Caco-2 (cell line): ENCODE measurements at regions not wholly inside any gene's neighbourhood (a gene's known extent, or its start where the extent isn't known, plus 50 kb on each side); places are given as distances from the start of the nearest gene placed in this dataset.

Source experiments
- BruUV-seq: library from RNA; stranded (reverse); fragments of 400-500 nt; replicated peaks from 2 replicates; lab custom pipeline; 2021; lab: Mats Ljungman, UMichigan
- CTCF ChIA-PET: fragments of 300-600 bp; sonication (Branson Sonifier 250); formaldehyde crosslinking; loops from one replicate; lab custom pipeline; 2022; ENCODE audit warnings: antibody characterized with exemption; lab: Charles Lee
- POLR2A ChIA-PET: fragments of 300-600 bp; sonication (Branson Sonifier 250); formaldehyde crosslinking; loops from one replicate; lab custom pipeline; 2022; ENCODE audit warnings: antibody characterized with exemption; lab: Charles Lee
- DNase-seq, 2 experiments: peaks; one replicate each; pipeline versions ENCODE4 v3.0.0 to v3.0.0-alpha.2; 2020 to 2022
- H3K27me3 ChIP-seq: replicated peaks from 2 replicates; pipeline ENCODE4 v1.6.0; 2011; ENCODE audit warnings: low read length; ENCODE audit not compliant: control insufficient read depth, insufficient read depth
- H3K36me3 ChIP-seq: 2 replicates; pipeline ENCODE4 v1.5.1; 2011; ENCODE audit warnings: low read length; ENCODE audit not compliant: control insufficient read depth, insufficient read depth
- H3K4me1 ChIP-seq: fragments of 250-450 bp; sonication (Bioruptor Pico); 2 replicates; pipeline ENCODE4 v1.5.1; 2020; ENCODE audit warnings: mild to moderate bottlenecking
- H3K4me3 ChIP-seq: 2 replicates; pipeline ENCODE4 v1.5.1; 2011; ENCODE audit warnings: low read depth, mild to moderate bottlenecking, control low read depth, low read length
- H3K9me3 ChIP-seq: fragments of 250-450 bp; sonication (Bioruptor Pico); 2 replicates; pipeline ENCODE4 v1.5.1; 2020; ENCODE audit warnings: mild to moderate bottlenecking, moderate library complexity
- H3K27ac Mint-ChIP-seq: one replicate; pipeline ENCODE4 v1.8.0; 2022; ENCODE audit warnings: mixed read lengths; ENCODE audit not compliant: unreplicated experiment
- H3K27me3 Mint-ChIP-seq: one replicate; pipeline ENCODE4 v1.8.0; 2022; ENCODE audit warnings: mixed read lengths; ENCODE audit not compliant: insufficient read depth, unreplicated experiment
- H3K36me3 Mint-ChIP-seq: one replicate; pipeline ENCODE4 v1.8.0; 2022; ENCODE audit warnings: mild to moderate bottlenecking, mixed read lengths; ENCODE audit not compliant: insufficient read depth, unreplicated experiment
- H3K4me1 Mint-ChIP-seq: one replicate; pipeline ENCODE4 v1.8.0; 2022; ENCODE audit warnings: low read depth, mixed read lengths; ENCODE audit not compliant: unreplicated experiment
- H3K4me3 Mint-ChIP-seq: one replicate; pipeline ENCODE4 v1.8.0; 2022; ENCODE audit warnings: mild to moderate bottlenecking, moderate library complexity, mixed read lengths; ENCODE audit not compliant: unreplicated experiment
- H3K9me3 Mint-ChIP-seq: one replicate; pipeline ENCODE4 v1.8.0; 2022; ENCODE audit warnings: mixed read lengths; ENCODE audit not compliant: unreplicated experiment
- CTCF ChIP-seq, 2 experiments: fragments of 200-600 bp in 1 of 2; IDR thresholded peaks; 1 replicate in 1 of 2; 2 replicates in 1 of 2; pipeline versions ENCODE4 v1.5.1 to v1.8.0; 2011 to 2022; ENCODE audit warnings: antibody characterized with exemption in 1 of 2, control low read depth in 1 of 2, inconsistent platforms in 1 of 2, low read depth in 1 of 2, low read length in 1 of 2, mild to moderate bottlenecking in 1 of 2, moderate library complexity in 1 of 2; ENCODE audit not compliant: insufficient read depth in 1 of 2, severe bottlenecking in 1 of 2, unreplicated experiment in 1 of 2
- intact Hi-C: fragments of 100-400 bp; cut with micrococcal nuclease; formaldehyde crosslinking; loops from one replicate; pipeline ENCODE4 v1.10.0; 2022; ENCODE audit not compliant: unreplicated experiment

- no peaks in the 10 kb centered on the region for H3K9me3 ChIP-seq
- no TSS peak for BruUV-seq
- H3K27ac Mint-ChIP-seq = no peak overlapping the region
- no peaks in the 10 kb centered on the region for H3K36me3 ChIP-seq
- TF ChIP-seq CTCF (IDR thresholded peaks at IDR 0.05; ENCODE audit: insufficient read depth in 1 of 2, low read depth in 1 of 2, low read length in 1 of 2, severe bottlenecking in 1 of 2, unreplicated experiment in 1 of 2) = no peak
- CTCF ChIA-PET = no interaction called here
- H3K4me3 ChIP-seq = no peak overlapping the region
- intact Hi-C loops = no loop called here
- peaks cover 19% of the 10 kb centered on the region for H3K27me3 Mint-ChIP-seq
- no peaks in the 10 kb centered on the region for H3K4me1 ChIP-seq
- DNase-seq = no peak
- H3K9me3 Mint-ChIP-seq = peaks cover 10% of the 10 kb centered on the region
- H3K36me3 Mint-ChIP-seq = no peaks in the 10 kb centered on the region
- POLR2A ChIA-PET = no interaction called here
- H3K4me1 Mint-ChIP-seq = no peaks in the 10 kb centered on the region
- H3K27me3 ChIP-seq = no peaks in the 10 kb centered on the region
- H3K4me3 Mint-ChIP-seq = no peak overlapping the region
Measured at GRCh38 chr18:75863696-75864095, 436.2 kb upstream of the SMIM21 start.

- Histone ChIP-seq H3K4me3 (no peak overlapping the region), H3K9me3 (no peaks in the 10 kb centered on the region), H3K27me3 (no peaks in the 10 kb centered on the region), H3K36me3 (no peaks in the 10 kb centered on the region), H3K4me1 (no peaks in the 10 kb centered on the region)
- no peak overlapping the region for H3K4me3 Mint-ChIP-seq
- POLR2A ChIA-PET = no interaction called here
- CTCF ChIA-PET = no interaction called here
- no peak for DNase-seq
- BruUV-seq = no TSS peak
- no peaks in the 10 kb centered on the region for H3K36me3 Mint-ChIP-seq
- H3K27me3 Mint-ChIP-seq = peaks cover 19% of the 10 kb centered on the region
- intact Hi-C loops = no loop called here
- no peak overlapping the region for H3K27ac Mint-ChIP-seq
- H3K9me3 Mint-ChIP-seq = peaks cover 10% of the 10 kb centered on the region
- TF ChIP-seq CTCF (IDR thresholded peaks at IDR 0.05; ENCODE audit: insufficient read depth in 1 of 2, low read depth in 1 of 2, low read length in 1 of 2, severe bottlenecking in 1 of 2, unreplicated experiment in 1 of 2) = no peak
- no peaks in the 10 kb centered on the region for H3K4me1 Mint-ChIP-seq
Measured at GRCh38 chr18:75862458-75862857, 435.0 kb upstream of the SMIM21 start.

- ChIA-PET POLR2A (no interaction called here), CTCF (no interaction called here)
- no peaks in the 10 kb centered on the region for H3K27me3 ChIP-seq
- no peak for TF ChIP-seq CTCF (IDR thresholded peaks at IDR 0.05; ENCODE audit: insufficient read depth in 1 of 2, low read depth in 1 of 2, low read length in 1 of 2, severe bottlenecking in 1 of 2, unreplicated experiment in 1 of 2)
- no peaks in the 10 kb centered on the region for H3K4me1 ChIP-seq
- no TSS peak for BruUV-seq
- no peak overlapping the region for H3K4me3 ChIP-seq
- no peaks in the 10 kb centered on the region for H3K9me3 ChIP-seq
- Mint-ChIP-seq H3K36me3 (no peaks in the 10 kb centered on the region), H3K27ac (no peak overlapping the region), H3K4me1 (no peaks in the 10 kb centered on the region), H3K9me3 (peaks cover 10% of the 10 kb centered on the region), H3K4me3 (no peak overlapping the region), H3K27me3 (peaks cover 13% of the 10 kb centered on the region)
- DNase-seq = no peak
- intact Hi-C loops = no loop called here
- H3K36me3 ChIP-seq = no peaks in the 10 kb centered on the region
Measured at GRCh38 chr18:75860166-75860565, 432.7 kb upstream of the SMIM21 start.
